GM18505 (cell line): ENCODE measurements at regions not wholly inside any gene's neighbourhood (a gene's known extent, or its start where the extent isn't known, plus 50 kb on each side); places are given as distances from the start of the nearest gene placed in this dataset.
"Not testable (repeated sequence)": the region's sequence is repeated elsewhere in the genome, so short reads cannot be mapped to it uniquely, and the experiment has no call there.

ENCODE experiments used
- ATAC-seq: cut with Tn5 transposase; IDR thresholded peaks from one replicate; pipeline ENCODE4 v1.9.1; 2021; ENCODE audit not compliant: unreplicated experiment
- POLR2A ChIP-seq: IDR thresholded peaks from 4 replicates; pipeline ENCODE4 v1.6.1; 2011; ENCODE audit warnings: borderline replicate concordance; ENCODE audit not compliant: insufficient read depth, insufficient read length; ENCODE audit errors: extremely low read depth

- no peak for ATAC-seq
- TF ChIP-seq POLR2A, result no peak
Observed at GRCh38 chr10:118873091-118873737, 118.4 kb upstream of the CACUL1 start.

- no peak for TF ChIP-seq POLR2A
- no peak for ATAC-seq
Observed at GRCh38 chr10:118873738-118874105, 119.0 kb upstream of the CACUL1 start.

GRCh38 chr10:118874171-118874570 is 119.4 kb upstream of the CACUL1 start:
- no peak for ATAC-seq
- TF ChIP-seq POLR2A, result no peak

- ATAC-seq, result no peak
- TF ChIP-seq POLR2A, result no peak
Observed at GRCh38 chr10:118875087-118875486, 120.3 kb upstream of the CACUL1 start.

- no peak for ATAC-seq
- no peak for TF ChIP-seq POLR2A
Observed at GRCh38 chr10:118882741-118883140, 128.0 kb upstream of the CACUL1 start.

GRCh38 chr10:118892255-118892654 is 137.3 kb upstream of the NANOS1 start:
- TF ChIP-seq POLR2A, result no peak
- ATAC-seq, result no peak

- not testable (repeated sequence) for ATAC-seq
Observed at GRCh38 chr10:118894891-118895290, 134.6 kb upstream of the NANOS1 start.

GRCh38 chr10:118900617-118901016 is 128.9 kb upstream of the NANOS1 start:
- ATAC-seq, result no peak

GRCh38 chr10:118901380-118901779 is 128.1 kb upstream of the NANOS1 start:
- ATAC-seq, result no peak
- TF ChIP-seq POLR2A, result no peak

More at GRCh38 chr10:118900617-118901016, 128.9 kb upstream of the NANOS1 start:
- no peak for TF ChIP-seq POLR2A

- ATAC-seq, result no peak
- no peak for TF ChIP-seq POLR2A
Observed at GRCh38 chr10:118901906-118902305, 127.6 kb upstream of the NANOS1 start.

- ATAC-seq, result not testable (repeated sequence)
Observed at GRCh38 chr10:118902656-118903055, 126.9 kb upstream of the NANOS1 start.

GRCh38 chr10:118903251-118903650 is 126.3 kb upstream of the NANOS1 start:
- no peak for TF ChIP-seq POLR2A
- ATAC-seq, result no peak

- ATAC-seq, result no peak
- no peak for TF ChIP-seq POLR2A
Observed at GRCh38 chr10:118903691-118904090, 125.8 kb upstream of the NANOS1 start.

- no peak for TF ChIP-seq POLR2A
Observed at GRCh38 chr10:118904286-118904685, 125.2 kb upstream of the NANOS1 start.

GRCh38 chr10:118907051-118907450 is 122.5 kb upstream of the NANOS1 start:
- ATAC-seq, result no peak
- TF ChIP-seq POLR2A, result no peak

More at GRCh38 chr10:118904286-118904685, 125.2 kb upstream of the NANOS1 start:
- ATAC-seq, result no peak
